ENCODE measurements at regions not wholly inside any gene's neighbourhood (a gene's known extent, or its start where the extent isn't known, plus 50 kb on each side); places are given as distances from the start of the nearest gene placed in this dataset.
A peak's percentile ranks its signal among the peaks of the same experiment; 100 is the strongest.

DNA sequence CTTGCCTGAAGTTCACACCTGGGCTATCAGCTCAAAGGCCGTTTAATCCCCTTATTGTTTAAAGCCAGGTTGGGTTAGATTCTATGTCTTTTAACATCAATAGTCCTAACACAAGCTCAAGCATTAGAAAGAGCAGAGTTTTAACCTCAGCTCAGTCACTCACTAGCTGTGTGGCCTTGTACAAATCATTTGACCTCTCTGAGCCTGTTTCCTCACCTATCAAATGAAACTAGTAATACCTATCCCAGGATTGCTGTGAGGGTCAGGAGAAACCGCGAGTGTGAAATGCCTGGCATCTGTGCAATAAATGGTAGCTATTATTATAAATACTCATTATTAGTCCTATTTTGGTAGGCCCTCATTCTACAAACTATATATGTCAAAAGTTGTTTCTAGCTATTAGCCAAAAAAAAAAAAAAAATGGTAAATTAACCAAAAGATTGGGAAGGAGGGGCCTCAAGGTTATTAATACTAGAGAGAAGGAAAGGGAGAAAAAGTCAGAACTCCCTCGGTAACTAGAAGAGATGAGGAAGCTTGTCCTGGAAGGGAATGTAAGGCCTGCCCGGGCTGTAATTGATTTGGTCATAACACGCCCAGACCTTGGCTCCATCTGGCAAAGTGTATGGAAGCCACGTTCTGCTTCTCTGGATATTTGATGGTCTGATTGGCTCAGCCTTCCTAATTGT, 510.5 kb upstream of the PROK2 start:
- no peak for DNase-seq (ENCODE audit: low read depth)
- no peak overlapping the region for H3K4me3 ChIP-seq (ENCODE audit: control insufficient read depth, low read depth, low read length)
- TF ChIP-seq, protein P1, sequence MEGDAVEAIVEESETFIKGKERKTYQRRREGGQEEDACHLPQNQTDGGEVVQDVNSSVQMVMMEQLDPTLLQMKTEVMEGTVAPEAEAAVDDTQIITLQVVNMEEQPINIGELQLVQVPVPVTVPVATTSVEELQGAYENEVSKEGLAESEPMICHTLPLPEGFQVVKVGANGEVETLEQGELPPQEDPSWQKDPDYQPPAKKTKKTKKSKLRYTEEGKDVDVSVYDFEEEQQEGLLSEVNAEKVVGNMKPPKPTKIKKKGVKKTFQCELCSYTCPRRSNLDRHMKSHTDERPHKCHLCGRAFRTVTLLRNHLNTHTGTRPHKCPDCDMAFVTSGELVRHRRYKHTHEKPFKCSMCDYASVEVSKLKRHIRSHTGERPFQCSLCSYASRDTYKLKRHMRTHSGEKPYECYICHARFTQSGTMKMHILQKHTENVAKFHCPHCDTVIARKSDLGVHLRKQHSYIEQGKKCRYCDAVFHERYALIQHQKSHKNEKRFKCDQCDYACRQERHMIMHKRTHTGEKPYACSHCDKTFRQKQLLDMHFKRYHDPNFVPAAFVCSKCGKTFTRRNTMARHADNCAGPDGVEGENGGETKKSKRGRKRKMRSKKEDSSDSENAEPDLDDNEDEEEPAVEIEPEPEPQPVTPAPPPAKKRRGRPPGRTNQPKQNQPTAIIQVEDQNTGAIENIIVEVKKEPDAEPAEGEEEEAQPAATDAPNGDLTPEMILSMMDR (IDR thresholded peaks at IDR 0.05; ENCODE audit: control insufficient read depth, insufficient read depth, low read depth, low read length, missing control alignments) = no peak

DNA sequence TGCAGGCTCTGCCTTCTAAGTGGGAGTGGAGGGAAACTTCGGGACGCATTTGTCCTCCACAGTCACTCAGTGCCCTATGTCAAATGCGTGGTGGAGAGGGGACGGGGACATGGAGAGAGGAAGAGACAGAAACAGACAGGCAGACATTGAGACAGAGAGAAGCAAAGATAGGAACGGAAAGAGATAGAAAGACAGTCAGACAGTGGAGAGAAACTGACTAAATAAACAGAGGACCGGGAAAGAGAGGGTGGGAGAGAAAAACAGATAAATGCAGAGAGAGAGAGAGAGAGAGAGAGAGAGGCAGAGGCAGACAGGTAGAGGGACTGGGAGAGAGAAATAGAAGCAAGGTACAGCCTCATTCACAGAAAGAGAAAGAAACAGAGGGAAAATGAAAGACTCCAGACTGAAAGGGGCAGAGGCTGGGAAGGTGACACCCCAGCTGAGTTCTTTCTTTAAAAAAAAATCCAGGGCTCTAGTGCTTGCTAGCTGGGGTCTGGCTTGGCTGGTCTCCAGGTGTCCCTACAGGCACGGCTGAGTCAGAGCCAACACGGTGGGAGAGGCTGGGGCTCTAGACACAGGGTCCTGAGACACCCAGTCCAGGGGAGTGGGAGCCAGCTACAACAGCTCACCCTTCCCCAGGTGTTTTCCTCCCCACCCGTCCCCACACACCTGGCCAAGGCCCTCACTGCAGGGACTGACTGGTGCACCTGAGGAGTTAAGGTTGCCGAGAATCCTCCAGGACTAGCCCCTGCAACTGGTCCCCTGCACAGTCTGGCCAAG, 506.1 kb upstream of the PROK2 start:
- TF ChIP-seq, protein P1 (IDR thresholded peaks at IDR 0.05; ENCODE audit: control insufficient read depth, insufficient read depth, low read depth, low read length, missing control alignments) = no peak
- no peak for DNase-seq (ENCODE audit: low read depth)
- H3K4me3 ChIP-seq (ENCODE audit: control insufficient read depth, low read depth, low read length) = no peak overlapping the region

DNA sequence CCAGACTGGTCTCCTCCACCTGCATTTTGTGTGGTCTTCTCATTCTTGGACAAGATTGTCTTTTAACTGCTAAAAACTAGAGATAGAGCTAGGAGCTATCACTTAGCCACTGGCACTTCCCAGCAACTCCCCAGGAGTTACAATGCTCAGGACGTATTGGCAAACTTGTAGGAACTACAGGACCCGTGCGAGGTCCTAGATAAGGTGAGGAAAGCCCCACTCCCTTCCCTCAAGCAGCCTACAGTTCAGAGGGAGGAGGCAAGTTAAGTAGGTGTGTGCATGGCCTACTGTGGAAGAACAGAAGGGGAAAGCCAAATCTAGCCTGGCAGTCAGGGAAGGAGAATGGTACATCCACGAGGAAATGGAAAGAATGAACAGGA, 504.7 kb upstream of the PROK2 start:
- no peak overlapping the region for H3K4me3 ChIP-seq (ENCODE audit: control insufficient read depth, low read depth, low read length)
- TF ChIP-seq, protein P1 (IDR thresholded peaks at IDR 0.05; ENCODE audit: control insufficient read depth, insufficient read depth, low read depth, low read length, missing control alignments) = no peak
- DNase-seq (ENCODE audit: low read depth) = no peak

DNA sequence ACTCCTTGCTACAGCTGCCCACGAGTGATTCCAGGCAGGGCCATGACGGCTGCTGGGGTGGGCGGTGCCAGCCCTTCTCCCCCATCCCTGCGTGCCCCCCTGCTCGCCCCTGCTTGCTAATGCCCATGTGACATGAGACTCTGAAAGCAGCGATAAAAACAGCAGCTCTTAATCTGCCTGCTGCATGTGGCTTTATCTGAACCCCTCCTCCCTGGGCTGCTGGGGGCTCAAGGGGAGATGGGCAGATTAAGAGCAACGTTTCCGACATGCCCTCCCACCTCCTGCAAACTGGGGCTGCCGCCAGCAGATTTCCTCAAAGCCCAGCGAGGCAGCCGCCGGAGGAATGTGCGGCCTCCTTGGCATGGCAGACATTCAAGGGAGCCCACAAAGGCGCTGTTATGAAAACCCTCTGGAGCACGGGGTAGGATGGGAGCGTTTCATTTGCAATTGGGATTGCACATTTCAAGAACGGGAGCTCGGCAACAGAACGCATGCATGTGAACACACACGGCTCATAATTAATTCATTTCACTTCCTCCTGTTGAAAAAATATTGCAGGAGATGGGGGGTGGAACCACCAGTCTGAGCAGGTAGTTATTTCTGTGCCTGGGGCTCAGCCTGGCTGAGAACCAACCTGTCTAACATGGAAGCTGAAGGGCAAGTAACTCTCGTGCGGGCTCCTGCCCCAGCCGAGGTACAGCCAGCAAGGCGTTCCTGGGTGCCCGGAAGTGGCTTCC, 504.2 kb upstream of the PROK2 start:
- peak; percentile 47 for DNase-seq (ENCODE audit: low read depth)
- no peak overlapping the region for H3K4me3 ChIP-seq (ENCODE audit: control insufficient read depth, low read depth, low read length)
- TF ChIP-seq, protein P1 (IDR thresholded peaks at IDR 0.05; ENCODE audit: control insufficient read depth, insufficient read depth, low read depth, low read length, missing control alignments) = no peak

DNA sequence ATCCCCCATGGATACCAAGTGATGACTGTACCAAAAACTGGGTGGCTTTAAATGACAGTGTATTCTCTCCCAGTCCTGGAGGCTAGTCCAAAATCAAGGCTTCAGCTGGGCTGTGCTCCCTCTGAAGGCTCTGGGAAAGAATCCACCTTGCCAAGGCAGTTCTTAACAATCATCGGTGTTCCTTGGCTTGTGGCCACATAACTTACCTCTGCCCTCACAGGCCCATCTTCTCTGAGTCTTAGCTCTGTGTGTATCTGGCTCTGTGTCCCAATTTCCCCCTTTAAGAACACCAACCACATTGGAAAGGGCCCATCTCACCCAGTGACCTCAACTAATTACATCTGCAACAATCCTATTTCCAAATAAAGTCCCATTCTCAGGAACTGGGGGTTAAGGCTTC, 503.0 kb upstream of the PROK2 start:
- no peak overlapping the region for H3K4me3 ChIP-seq (ENCODE audit: control insufficient read depth, low read depth, low read length)
- no peak for DNase-seq (ENCODE audit: low read depth)
- TF ChIP-seq, protein P1 (IDR thresholded peaks at IDR 0.05; ENCODE audit: control insufficient read depth, insufficient read depth, low read depth, low read length, missing control alignments) = no peak

DNA sequence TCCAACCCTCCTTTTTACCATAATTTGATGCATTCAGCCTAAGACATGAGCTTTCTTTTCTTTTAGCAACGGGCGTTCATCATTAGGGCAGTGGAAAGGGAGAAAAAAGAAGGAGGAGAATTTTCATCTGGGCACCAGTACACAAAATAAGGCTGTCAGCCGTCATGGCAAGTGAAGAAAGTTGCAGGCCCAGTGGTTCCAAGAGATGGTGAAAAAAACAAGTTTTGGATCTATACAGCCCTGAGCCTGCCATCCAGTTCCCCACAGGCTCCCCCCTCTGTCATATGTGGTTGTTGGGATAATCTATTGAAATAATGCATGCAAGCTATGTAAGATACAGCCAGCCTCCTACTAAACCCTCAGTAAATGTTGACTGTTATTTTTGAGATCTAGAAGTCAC, 500.6 kb upstream of the PROK2 start:
- DNase-seq (ENCODE audit: low read depth) = no peak
- TF ChIP-seq, protein P1 (IDR thresholded peaks at IDR 0.05; ENCODE audit: control insufficient read depth, insufficient read depth, low read depth, low read length, missing control alignments) = no peak
- H3K4me3 ChIP-seq (ENCODE audit: control insufficient read depth, low read depth, low read length) = no peak overlapping the region

Measured in AG09309 (cell line).